Chondrocyte (in vitro differentiated cells): ENCODE measurements at regions not wholly inside any gene's neighbourhood (a gene's known extent, or its start where the extent isn't known, plus 50 kb on each side); places are given as distances from the start of the nearest gene placed in this dataset.

Experiments used
- DNase-seq: peaks from one replicate; pipeline ENCODE4 v3.0.0; 2021; ENCODE audit warnings: mixed read lengths, low spot score
- H3K27ac Mint-ChIP-seq: one replicate; pipeline ENCODE4 v1.8.0; 2021; ENCODE audit warnings: mild to moderate bottlenecking, moderate library complexity, mixed read lengths; ENCODE audit not compliant: unreplicated experiment
- H3K27me3 Mint-ChIP-seq: 2 replicates; pipeline ENCODE4 v1.8.0; 2021; ENCODE audit warnings: low read depth, mixed read lengths
- H3K36me3 Mint-ChIP-seq: 2 replicates; pipeline ENCODE4 v1.8.0; 2021; ENCODE audit warnings: low read depth, mixed read lengths
- H3K4me1 Mint-ChIP-seq: 2 replicates; pipeline ENCODE4 v1.8.0; 2021; ENCODE audit warnings: low read depth, mild to moderate bottlenecking, mixed read lengths
- H3K4me3 Mint-ChIP-seq: one replicate; pipeline ENCODE4 v1.8.0; 2021; ENCODE audit warnings: mild to moderate bottlenecking, moderate library complexity, mixed read lengths; ENCODE audit not compliant: unreplicated experiment
- H3K9me3 Mint-ChIP-seq: 2 replicates; pipeline ENCODE4 v1.8.0; 2021; ENCODE audit warnings: low read depth, mixed read lengths
- TF ChIP-seq, protein P1 (sequence below): fragments of 200-600 bp; sonication (generic); IDR thresholded peaks from 2 replicates; pipeline ENCODE4 v1.5.0; 2021; ENCODE audit warnings: antibody characterized with exemption, mild to moderate bottlenecking, moderate library complexity

DNA sequence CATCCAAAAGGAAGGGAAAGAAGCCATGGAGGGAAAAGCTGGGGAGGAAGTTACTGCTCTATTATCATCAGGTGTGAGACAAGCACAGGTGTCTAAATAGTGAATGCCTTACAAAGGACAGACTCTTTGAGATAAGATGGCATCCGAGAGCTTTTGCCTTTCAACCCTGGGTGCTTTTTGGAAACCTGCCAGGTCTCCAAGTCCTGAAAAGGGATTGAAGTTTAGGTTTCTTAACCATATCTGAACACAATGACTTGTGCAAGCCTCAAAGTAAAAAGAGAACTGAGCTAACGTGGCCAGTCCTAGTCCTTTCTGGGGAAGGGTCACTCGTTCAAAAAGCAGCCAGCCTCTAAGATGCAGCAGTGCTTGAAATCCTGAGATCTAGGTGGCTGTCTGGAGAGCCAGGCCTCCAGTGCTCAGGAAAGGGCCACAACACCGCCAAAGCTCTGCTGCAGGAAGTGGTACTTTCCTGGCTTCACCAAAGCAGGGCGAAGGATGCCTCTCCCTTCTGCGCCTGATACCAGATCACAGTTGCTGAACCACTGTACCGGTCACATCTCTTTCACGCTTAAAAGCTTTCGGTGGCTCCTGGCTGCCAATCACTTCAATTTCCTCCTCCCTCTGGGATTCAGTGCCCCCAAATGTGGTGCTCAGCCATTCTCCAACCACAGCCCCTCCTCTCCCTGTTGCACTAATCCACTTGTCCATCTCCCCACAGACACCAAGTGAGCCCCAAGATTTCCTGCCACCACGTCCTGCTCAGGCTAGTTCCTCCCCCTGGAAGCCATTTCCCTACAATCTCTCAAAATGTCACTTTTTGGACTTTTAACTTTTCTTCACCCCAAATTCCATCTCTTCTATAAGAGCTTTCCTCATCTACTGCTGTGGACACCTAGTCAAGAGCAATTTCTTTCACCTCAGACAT is 104.1 kb upstream of the LPP start:
- TF ChIP-seq, protein P1, sequence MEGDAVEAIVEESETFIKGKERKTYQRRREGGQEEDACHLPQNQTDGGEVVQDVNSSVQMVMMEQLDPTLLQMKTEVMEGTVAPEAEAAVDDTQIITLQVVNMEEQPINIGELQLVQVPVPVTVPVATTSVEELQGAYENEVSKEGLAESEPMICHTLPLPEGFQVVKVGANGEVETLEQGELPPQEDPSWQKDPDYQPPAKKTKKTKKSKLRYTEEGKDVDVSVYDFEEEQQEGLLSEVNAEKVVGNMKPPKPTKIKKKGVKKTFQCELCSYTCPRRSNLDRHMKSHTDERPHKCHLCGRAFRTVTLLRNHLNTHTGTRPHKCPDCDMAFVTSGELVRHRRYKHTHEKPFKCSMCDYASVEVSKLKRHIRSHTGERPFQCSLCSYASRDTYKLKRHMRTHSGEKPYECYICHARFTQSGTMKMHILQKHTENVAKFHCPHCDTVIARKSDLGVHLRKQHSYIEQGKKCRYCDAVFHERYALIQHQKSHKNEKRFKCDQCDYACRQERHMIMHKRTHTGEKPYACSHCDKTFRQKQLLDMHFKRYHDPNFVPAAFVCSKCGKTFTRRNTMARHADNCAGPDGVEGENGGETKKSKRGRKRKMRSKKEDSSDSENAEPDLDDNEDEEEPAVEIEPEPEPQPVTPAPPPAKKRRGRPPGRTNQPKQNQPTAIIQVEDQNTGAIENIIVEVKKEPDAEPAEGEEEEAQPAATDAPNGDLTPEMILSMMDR: no peak
- H3K9me3 Mint-ChIP-seq: no peaks in the 10 kb centered on the region
- no peak overlapping the region for H3K27ac Mint-ChIP-seq
- H3K4me3 Mint-ChIP-seq: no peak overlapping the region
- no peaks in the 10 kb centered on the region for H3K36me3 Mint-ChIP-seq
- H3K27me3 Mint-ChIP-seq: no peaks in the 10 kb centered on the region
- H3K4me1 Mint-ChIP-seq: peaks cover 63% of the 10 kb centered on the region
- DNase-seq: no peak

- Mint-ChIP-seq H3K4me3 (no peak overlapping the region), H3K27me3 (no peaks in the 10 kb centered on the region), H3K9me3 (no peaks in the 10 kb centered on the region), H3K4me1 (peaks cover 58% of the 10 kb centered on the region), H3K36me3 (no peaks in the 10 kb centered on the region), H3K27ac (no peak overlapping the region)
- TF ChIP-seq, protein P1: no peak
- DNase-seq: no peak
Observed at GRCh38 chr3:188051801-188052168, 102.2 kb upstream of the LPP start.

GRCh38 chr3:188052169-188053035 is 101.6 kb upstream of the LPP start:
- no peaks in the 10 kb centered on the region for H3K9me3 Mint-ChIP-seq
- peak overlapping the region; percentile 78 for H3K27ac Mint-ChIP-seq
- no peak overlapping the region for H3K4me3 Mint-ChIP-seq
- H3K27me3 Mint-ChIP-seq: no peaks in the 10 kb centered on the region
- no peaks in the 10 kb centered on the region for H3K36me3 Mint-ChIP-seq
- TF ChIP-seq, protein P1: peak; percentile 69
- no peak for DNase-seq
- H3K4me1 Mint-ChIP-seq: peaks cover 55% of the 10 kb centered on the region

GRCh38 chr3:188053036-188053340 is 101.0 kb upstream of the LPP start:
- H3K9me3 Mint-ChIP-seq: no peaks in the 10 kb centered on the region
- TF ChIP-seq, protein P1: no peak
- peaks cover 49% of the 10 kb centered on the region for H3K4me1 Mint-ChIP-seq
- H3K27ac Mint-ChIP-seq: peak overlapping the region; percentile 43
- no peaks in the 10 kb centered on the region for H3K27me3 Mint-ChIP-seq
- no peak for DNase-seq
- H3K36me3 Mint-ChIP-seq: no peaks in the 10 kb centered on the region
- no peak overlapping the region for H3K4me3 Mint-ChIP-seq

DNA sequence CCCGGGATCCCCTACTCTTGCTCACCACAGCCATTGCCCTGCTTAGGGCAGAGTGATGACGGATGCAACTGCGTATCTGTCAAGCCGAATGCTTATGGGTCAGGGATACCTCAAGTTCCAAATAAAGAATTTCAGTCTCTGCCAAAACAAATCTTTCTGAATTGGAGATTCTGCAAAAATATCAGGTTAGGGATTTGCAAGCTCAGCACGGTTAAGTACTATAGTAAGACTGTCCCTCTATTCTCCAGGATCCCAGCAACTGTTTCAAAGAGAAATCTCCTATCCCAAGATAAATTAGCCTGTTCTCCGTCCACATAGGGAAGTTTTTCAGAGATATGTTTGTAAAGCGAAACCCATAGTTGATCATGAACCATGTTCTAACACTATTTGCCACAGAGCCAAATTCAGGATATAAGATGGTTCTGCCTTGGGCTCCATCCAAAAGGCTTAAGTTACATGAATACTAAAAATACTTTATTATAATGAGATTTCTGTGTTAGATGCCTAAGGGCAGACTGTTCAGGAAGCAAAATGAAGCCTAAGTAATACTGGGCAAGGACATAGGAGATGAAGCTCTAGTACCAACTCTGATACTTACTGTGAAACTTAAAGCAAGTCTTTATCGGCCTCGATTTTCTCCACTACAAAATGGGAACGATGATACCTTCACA is 100.1 kb upstream of the LPP start:
- peaks cover 41% of the 10 kb centered on the region for H3K4me1 Mint-ChIP-seq
- H3K9me3 Mint-ChIP-seq: no peaks in the 10 kb centered on the region
- H3K36me3 Mint-ChIP-seq: no peaks in the 10 kb centered on the region
- TF ChIP-seq, protein P1: no peak
- DNase-seq: no peak
- peak overlapping the region; percentile 14 for H3K27ac Mint-ChIP-seq
- no peaks in the 10 kb centered on the region for H3K27me3 Mint-ChIP-seq
- no peak overlapping the region for H3K4me3 Mint-ChIP-seq
